HG03103 (cell line): ENCODE measurements at regions not wholly inside any gene's neighbourhood (a gene's known extent, or its start where the extent isn't known, plus 50 kb on each side); places are given as distances from the start of the nearest gene placed in this dataset.

Experiments used
- ATAC-seq: cut with Tn5 transposase; IDR thresholded peaks from one replicate; pipeline ENCODE4 v1.9.1; 2021; ENCODE audit warnings: low read depth; ENCODE audit not compliant: unreplicated experiment

DNA sequence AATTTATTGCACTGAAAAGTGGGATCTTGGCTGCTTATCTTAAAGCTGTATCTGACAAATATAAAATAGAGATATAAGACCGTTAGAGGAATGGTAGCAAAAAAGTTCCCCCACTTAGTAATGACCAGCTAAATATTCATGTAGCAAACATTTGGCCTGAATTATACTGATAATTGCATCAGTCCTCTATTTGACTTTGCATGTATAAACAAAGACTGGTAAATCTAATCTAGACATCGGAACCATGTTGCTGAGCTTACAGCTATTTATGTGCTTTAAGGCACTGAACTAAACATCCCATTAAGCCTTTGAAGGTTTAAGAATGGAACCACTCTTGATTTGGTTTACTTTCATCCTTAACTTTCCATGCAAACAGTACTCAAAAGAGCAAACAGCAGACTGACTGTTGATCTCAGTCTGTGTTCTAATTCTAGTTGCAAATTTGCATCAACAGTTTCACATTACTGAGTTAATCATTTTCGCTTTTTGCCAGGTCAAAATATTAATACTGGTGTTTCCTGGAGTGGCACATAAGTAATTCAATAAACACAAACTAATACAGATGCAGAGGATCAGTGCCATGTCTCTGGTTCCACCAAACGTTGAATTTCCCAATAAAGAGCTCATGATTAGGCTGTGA, 203.5 kb upstream of the HTR2A start:
- ATAC-seq = peak; percentile 77

DNA sequence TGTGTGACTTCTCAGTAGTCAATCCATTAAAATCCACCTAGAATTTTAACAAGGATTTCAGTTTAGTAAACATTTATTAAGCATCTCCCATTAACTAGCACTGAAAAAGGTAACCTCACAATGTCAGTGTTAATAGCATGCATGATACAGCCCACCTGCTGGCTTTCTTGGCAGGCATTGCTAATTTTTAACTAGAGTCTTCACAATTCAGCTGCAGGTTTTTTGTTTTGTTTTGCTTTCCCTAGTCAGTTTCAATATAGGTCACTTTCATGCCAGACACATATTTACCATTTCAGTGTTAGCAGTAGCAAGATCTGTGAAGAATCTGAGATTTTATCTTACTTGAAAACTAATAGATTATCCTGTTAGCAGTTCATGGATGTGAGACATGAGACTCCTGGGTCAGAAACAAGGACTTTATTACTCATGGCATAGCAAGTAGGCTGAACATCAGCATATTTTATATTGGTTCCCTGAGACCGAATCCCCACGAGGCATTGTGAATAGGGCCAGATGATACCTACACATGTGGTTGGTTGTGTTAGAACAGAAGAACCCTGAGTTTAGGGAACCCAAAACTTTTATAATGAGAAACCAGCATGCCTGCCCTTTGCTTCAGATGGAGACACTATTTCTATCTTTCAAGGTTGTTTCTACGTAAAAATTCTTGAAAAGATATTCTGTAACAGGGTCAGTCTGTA, 198.0 kb upstream of the HTR2A start:
- peak; percentile 78 for ATAC-seq

- ATAC-seq = no peak
Observed at GRCh38 chr13:47092202-47092601, 195.3 kb upstream of the HTR2A start.

DNA sequence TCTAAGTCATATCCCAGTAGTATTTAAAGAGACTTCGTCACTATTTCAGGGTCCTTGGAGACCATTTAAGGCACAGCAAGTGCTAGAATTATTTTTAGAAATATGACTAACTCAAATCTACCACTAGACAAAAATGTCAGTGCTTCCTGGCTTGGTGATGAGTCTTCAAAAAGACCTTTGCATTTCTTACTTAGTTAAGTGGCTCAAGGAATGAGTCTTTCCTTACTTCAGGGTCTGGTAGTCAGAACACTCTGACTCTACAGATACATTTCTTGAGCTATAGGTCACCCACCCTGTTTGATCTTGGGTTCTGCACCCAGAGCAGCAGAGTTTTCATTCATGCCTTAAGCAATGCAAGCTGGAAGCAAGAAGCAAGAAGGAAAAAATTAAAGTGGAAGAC, 191.0 kb upstream of the HTR2A start:
- ATAC-seq = no peak

- ATAC-seq = no peak
Observed at GRCh38 chr13:47087241-47087640, 190.4 kb upstream of the HTR2A start.

DNA sequence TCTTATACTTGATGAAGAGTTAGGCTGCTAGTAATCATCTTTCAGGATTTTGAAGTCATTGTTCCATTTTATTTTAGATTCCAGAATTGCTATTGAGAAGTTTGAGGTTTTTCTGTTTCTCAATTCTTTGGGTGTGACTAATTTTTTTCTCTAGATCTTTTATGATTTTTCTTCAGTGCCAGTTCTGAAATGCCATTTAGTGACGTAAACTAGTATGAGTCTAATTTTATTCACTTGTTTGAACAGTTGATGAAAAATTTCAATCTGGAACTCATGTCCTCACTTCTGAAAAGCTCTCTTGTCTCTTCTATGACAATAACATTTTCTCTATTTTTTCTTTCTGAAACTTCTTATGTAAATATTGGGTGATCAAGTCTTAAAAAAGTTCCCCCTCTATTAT, 188.5 kb upstream of the HTR2A start:
- no peak for ATAC-seq

- no peak for ATAC-seq
Observed at GRCh38 chr13:47081850-47082249, 185.0 kb upstream of the HTR2A start.

GRCh38 chr13:47081246-47081645, 184.4 kb upstream of the HTR2A start:
- no peak for ATAC-seq

DNA sequence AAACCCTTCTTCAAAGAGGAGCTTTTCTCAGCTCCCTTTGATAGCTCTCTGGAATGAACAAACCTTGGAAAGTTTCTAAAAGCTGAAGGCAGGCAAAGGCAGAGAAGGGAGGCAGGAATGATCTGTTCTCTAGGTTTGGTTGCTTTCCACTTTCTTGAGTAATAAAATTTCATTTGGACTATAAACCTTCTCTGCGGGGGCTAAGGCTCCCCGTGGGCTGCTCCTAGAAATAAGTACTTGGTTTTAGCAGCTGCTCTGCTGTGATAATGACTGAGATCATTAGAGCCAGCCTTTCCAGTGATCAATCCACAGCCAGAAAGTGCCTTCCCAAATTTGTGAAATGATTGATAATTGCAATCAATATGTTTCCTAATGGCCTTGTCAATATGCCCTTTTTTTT, 183.8 kb upstream of the HTR2A start:
- ATAC-seq = no peak

GRCh38 chr13:47076500-47076899, 179.6 kb upstream of the HTR2A start:
- ATAC-seq = no peak

GRCh38 chr13:47069133-47069532, 172.3 kb upstream of the HTR2A start:
- ATAC-seq = no peak

- no peak for ATAC-seq
Observed at GRCh38 chr13:47067306-47067705, 170.5 kb upstream of the HTR2A start.

DNA sequence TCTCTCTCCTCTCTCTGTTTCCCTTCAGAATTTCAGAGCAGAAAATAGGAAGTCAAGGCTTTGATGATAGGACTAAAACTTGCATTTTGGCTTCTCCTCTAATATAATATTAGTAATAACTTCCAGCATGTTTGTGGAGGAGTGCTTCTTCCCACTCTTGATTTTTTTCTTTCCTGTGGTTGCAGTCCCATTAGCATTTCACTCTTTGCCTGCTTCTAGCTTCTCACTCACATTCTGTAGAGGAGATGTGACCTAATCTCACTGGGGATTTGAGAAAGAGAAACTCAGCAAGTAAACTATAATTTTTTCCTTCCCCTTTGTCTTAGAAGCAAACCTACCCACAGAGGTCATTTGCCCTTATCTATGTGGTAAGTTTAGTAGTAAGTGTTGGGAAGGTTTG, 169.4 kb upstream of the HTR2A start:
- no peak for ATAC-seq

GRCh38 chr13:47064381-47064780, 167.5 kb upstream of the HTR2A start:
- no peak for ATAC-seq

DNA sequence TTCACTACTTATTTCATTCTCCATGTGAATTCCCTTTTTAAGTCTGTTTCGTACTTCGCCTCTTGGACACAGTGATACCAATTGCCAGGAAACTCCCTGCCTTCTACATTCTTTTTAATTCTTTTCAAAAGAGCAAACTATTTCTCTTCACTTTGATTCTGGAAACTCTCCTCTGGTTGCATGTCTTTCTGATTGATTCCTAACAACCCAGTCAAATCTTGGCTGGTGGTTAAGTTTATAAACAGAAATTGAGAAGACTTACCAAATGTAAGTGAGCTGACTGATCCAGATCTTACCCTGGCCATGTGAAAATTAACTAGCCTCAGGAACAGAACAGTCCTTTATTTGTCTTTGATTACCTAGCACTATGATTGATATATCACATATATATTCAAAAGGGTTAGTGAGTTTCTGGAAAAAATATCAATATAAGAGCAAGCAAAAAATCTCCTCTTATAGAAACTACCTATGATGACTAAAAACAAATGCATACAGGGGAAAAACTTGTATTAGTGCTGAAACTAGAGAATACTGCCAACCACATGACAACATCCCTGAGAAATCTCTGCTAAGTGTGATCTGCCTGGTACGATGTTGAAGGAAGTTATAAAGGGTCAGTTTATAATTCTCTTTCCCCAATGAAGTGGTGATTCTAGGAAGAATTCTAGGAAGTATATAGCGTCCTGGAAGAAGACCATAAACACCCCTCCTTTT, 152.6 kb upstream of the HTR2A start:
- no peak for ATAC-seq

GRCh38 chr13:47046706-47047105, 149.9 kb upstream of the HTR2A start:
- no peak for ATAC-seq

- ATAC-seq = no peak
Observed at GRCh38 chr13:47044842-47045241, 148.0 kb upstream of the HTR2A start.

DNA sequence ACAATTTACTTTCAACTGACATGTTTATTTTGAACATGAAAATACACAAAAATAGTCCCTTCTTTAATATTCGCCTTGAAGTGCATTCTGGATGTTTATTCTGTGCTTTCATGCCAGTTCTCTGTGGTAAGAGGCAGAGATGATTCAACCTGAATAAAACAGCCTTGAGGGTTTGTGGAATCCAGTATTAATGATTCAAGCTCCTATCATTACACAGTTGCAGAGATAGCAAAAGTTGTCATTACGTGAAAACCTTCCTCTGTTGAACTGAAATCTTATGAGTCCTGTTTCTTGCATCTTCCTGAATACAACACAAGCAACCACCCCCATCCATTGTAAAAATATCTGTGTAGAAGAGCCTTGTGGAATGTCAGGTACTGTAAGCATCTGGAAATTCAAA, 142.3 kb upstream of the HTR2A start:
- no peak for ATAC-seq

GRCh38 chr13:47038188-47038587, 141.3 kb upstream of the HTR2A start:
- ATAC-seq = no peak

- peak; percentile 98 for ATAC-seq
Observed at GRCh38 chr13:47036294-47037008, 139.6 kb upstream of the HTR2A start.

GRCh38 chr13:47033216-47033615, 136.4 kb upstream of the HTR2A start:
- no peak for ATAC-seq
